NCI-H748 treated with DMSO at 0.1 percent for 48 hours (cell line): ENCODE measurements at regions not wholly inside any gene's neighbourhood (a gene's known extent, or its start where the extent isn't known, plus 50 kb on each side); places are given as distances from the start of the nearest gene placed in this dataset.
"Not testable (repeated sequence)": the region's sequence is repeated elsewhere in the genome, so short reads cannot be mapped to it uniquely, and the experiment has no call there.

ENCODE experiments used
- DNase-seq: peaks from one replicate; lab custom pipeline; 2025; lab: John Stamatoyannopoulos, UW

DNA sequence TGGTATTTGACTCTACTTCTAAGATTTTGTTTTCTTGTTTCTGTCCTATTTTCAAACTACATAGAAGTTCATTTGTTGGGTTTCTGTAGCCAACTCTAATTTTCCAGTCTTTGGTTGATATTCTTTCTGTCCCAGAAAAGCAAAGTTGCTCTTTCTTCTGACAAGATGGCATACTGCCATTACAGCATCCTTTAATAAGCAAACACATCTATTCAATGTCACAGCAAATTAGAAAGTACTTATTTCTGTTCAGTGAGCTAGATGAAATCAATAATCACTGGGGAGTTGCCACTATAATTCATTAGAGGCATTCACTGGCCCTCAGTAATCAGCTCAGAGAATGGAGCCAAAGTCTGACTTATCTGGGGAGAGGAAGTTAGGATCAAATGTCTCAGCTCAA is 1258.0 kb upstream of the IGFBP7 start:
- no peak for DNase-seq

DNA sequence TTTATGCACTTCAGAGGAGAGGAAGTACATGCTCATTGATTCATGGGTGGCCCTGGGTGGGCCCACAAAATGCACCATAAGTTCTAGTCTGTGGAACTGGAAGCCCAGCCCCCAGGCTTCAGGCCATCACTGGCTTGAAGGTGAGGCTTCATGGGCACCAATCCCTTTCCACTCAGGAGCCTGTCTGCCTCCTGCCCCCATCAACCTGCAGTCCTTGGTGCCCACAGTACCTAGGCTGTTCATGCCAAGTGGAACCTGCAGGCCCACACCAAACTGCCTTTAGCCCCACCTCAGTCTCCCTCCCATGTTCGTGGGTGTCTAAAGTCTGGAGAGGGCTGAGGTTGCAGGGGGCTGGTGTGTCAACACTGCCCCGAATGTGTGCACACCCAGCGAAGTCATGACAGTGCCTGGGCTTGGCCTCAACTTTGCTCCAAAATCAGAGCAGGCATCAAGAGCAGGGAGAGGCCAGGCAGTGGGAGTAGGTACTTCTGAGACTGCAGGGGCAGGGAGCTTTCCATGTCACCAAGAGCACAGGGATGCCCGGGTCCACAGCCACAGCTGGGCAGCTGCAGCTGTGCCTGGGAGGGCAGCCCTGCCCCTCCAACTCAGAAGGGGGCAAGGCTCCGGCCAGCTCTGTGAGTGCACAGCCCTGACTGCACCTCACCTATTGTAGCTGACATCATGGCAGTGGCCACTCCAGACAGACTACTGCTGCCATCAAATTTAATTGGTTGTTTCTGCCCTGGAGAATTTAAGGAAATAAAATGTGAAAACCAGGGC is 1250.4 kb upstream of the IGFBP7 start:
- no peak for DNase-seq

DNA sequence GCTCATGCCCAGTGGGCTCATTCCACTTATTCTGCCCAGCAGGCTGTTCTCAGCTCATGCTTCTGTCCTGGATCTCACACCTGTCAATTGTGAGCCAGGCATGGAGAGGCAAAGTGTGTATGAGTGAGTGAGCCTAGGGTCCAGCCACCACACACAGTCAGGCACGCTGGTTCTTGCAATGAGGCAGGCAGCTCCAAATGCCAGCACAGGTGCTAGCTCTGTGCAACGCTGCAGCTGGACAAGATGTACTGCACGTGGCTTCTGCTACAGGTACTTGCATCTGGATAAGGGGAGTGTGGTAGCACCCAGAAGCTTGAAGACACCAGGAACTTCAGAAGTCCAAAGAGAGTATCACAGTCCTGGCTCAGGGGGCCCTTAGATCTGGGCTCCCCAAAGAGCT is 1249.4 kb upstream of the IGFBP7 start:
- DNase-seq = no peak

DNA sequence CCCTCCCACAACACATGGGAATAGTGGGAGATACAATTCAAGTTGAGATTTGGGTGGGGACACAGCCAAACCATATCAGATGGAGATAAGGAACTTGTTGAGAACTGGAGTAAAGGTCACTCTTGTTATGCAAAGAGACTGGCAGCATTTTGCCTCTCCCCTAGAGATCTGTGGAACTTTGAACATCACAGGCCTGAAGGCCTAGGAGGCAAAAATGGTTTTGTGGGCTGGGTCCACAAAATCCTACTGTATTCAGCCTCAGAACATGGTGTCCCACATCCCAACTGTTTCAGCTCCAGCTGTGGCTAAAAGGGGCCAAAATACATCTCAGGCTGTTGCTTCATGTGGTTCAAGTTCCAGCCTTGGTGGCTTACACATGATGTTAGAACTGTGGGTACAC is 1247.8 kb upstream of the IGFBP7 start:
- DNase-seq = no peak

DNA sequence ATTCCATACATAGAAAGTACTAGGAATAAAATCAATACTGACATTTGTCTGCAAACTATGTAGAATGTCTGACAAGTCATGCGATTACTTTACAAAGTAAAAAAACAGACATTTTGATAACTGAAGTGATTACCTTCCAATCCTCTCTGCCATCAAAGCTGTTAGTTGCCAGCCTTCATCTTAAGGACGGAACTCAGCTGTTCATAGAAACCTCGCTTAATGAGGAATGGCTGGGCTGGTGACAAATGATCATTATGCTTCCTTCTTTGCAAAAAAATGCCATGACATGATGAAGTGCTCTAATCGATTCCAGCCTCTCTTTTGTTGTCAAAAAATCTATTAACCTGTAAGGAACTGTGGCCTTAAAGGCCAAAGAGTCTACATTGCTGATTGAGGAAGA is 1214.9 kb upstream of the IGFBP7 start:
- no peak for DNase-seq

DNA sequence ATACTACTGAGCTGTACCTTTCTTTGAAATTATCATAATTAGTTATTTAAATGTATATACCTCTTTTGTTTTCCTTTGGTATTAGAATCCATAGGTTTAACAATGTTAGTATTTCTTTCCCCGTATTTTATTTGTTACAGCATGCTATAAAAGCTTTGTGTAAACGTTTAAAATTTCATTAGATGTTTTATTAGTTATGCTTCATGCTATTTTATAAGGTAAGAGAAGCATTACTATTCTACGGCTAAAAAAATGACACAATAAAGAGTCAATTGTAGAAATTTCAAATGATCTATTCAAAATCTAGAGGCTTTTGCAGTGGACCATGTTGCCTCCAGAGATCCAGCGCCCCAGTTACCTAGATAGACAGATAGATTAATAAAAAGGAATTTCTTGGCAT is 1203.3 kb upstream of the IGFBP7 start:
- no peak for DNase-seq

DNA sequence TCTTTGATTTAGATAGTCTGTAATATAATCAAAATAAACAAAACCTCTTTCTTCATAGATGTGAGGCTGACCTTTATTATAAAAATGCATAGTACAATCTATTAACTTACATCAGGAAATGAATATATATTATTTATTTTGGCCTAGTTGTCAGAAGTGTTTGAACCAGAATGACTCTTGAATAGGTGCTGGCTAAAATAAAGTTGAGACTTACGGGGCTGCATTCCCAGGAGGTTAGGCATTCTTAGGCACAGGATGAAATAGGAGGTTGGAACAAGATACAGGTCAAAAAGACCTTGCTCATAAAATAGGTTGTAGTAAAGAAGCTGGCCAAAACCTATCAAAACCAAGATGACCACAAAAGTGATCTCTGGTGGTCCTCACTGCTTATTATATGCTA is 1193.3 kb upstream of the IGFBP7 start:
- DNase-seq = no peak

DNA sequence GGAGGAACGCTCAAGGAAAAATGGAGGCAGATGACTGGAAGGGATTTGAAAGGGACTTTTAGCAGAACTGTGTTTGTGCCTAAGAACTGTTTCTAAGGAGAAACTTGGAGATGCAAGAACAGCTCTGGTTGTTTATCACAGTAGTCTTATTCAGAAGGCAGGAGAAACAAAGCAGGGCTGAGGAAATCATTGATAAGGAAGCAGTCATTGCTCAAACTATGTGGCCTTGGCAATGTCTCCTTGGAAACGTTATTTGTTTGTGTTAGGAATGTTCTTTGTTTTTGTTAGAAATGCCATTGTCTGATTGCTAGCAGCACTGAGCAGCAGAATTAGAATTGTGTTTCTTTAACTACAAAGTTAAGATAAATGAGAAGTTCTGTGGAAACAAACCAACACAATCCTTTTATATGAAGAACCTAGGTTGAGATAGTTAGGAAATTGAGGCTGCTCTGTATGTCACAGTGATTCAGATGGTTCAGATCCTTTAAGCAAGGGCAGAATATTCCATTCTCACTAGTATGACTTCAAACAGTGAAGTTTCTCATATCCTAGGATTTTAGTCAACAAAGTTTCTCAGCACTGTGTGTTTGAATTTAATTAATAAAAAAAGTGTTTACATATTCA is 1191.3 kb upstream of the IGFBP7 start:
- no peak for DNase-seq

DNA sequence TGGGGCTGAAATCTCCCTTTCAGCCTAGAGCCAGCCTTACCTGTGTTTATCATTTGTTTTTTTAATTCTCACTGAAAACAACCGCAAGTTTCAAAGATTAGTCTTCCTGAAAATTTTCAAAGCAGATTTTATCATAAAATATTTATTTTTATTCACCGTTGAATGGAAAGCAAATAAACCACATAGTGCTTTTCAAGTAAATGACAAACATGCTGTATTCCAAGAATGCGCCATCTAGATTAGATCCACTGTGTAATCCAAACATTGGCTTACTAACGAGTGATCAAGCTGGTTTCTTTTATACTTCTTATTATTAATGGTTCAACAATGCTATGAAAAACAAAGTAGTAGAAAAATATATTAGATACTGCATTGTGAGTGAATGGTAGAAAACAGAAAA is 1176.2 kb upstream of the IGFBP7 start:
- DNase-seq = no peak

DNA sequence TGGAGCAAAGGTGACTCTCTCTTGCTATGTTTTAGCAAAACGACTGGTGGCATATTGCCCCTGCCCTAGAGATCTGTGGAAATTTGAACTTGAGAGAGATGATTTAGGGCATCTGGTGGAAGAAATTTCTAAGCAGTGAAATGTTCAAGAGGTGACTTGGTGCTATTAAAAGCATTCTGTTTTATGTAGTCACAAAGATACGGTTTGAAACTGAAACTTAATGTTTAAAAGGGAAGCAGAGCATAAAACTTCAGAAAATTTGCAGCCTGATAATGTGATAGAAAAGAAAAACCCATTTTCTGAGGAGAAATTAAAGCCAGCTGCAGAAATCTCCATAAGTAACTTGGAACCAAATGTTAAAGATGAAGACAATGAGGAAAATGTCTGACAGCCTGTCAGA is 1170.7 kb upstream of the IGFBP7 start:
- DNase-seq = not testable (repeated sequence)

DNA sequence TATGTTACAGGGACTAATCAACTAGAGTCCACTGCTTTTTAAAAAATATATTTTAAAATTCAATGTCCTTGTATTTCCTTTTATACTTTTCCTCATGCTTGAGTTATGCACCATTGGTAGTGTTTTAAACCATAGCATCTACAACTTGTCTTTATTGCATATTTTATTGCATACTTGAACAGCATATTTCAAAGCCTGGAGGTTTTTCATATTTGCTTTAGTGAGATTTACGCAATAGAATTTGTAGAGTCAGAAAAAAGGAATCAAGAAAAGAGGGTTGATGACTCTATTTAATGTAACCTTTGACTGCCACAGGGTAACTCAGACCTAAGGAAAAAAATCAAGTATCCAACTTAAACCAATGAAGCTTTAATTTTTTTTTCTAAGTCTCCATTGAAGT is 1165.7 kb upstream of the IGFBP7 start:
- DNase-seq = no peak

DNA sequence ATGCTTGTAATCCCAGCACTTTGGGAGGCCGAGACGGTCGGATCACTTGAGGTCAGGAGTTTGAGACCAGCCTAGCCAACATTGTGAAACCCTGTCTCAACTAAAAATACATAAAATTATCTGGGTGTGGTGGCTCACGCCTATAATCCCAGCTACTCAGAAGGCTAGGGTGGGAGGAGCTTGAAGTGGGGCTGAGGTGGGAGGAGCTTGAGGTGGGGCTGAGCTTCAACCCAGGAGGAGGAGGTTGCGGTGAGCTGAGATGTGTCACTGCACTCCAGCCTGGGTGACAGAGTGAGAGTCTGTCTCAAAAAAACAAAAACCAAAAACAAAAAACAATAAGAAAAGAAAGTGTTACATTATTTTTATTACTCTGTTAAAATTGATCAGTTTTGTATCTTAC is 1164.4 kb upstream of the IGFBP7 start:
- no peak for DNase-seq

DNA sequence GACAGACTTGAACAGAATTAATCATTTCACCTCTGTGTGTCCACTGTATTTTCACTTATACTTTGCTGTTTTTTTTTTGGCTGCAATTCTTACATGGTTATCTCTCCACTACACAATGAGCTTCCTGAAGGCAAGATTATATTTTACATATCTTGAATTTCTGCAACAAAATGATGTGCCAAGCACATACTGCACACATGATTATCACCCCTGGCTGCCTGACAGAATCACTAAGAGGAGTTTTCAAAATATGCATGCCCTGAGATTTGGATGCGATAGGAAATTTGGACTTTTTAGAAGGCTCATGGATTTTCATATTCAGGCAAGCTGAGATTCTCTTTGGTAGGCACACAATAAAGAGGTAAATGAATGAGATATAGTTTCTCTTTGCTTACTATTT is 1162.1 kb upstream of the IGFBP7 start:
- no peak for DNase-seq

DNA sequence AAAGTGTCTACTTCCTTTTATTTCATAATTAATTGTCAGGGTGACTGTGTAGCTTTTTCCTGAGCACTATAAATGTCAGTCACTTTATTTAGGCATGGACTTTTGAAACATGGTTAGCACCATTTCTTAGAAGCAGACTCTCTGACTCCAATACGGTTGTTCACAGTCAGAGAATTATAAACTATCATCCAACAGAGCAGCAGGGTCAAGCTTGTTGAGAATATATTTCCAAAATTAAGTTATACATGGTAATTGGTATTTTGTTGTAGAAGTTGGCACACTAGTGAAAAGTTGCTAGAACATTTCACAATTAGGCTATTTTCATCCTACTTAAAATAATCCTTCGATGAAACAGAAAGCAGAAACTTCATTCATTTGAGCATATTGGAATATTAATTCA is 1155.5 kb upstream of the IGFBP7 start:
- DNase-seq = no peak

DNA sequence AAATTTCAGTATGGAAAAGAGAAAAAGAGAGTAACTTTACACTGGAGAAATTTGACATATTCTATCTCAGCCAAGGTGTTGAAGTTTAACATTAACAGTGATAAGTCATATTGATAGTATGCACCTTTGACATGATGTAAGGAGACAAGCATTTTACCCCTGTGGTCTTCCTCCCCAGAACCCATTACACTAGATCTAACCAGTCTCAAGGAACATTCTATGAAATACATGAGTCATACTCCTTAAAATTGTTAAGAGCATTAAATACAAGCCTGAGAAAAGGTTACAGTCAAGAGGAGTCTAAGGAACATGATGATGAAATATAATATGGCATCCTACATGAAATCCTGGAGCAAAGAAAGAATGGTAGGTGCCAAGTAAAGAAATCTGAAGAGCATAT is 1151.3 kb upstream of the IGFBP7 start:
- no peak for DNase-seq

DNA sequence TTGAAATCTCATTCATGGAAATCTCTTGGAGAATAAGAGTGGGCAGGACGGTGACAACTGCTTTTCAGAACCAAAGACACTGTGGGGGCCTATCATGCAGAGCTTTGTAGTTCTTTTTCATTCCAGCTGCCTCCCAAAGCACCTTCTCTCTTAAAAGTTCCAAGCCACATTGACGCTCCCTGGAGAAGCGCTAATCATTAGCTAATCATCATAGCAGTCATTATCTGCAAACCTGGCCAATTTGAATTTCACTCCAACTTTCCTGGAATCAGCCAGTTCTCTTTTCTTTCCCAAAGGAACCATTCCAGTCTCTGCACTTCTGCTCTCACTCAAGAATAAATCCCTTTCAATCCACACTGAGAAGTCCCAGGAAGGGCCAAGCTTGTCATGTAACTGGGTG is 1144.1 kb upstream of the IGFBP7 start:
- DNase-seq = no peak

DNA sequence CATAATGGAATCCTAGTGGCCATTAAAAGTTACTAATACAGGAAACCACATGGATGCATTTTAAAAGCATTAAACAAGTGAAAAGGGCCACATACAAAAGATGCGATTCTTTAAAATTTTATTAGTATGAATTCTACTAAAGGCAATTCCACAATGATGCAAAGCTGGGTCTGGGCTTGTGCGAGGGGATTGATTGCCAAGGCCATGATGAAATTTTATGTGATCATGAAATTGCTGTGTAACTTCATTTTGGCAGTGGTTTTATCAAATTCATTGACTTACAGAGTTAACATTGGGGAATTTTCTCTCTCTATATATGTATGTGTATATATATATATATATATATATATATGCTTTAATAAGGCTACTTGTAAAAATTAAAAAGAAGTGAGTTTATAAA is 1142.5 kb upstream of the IGFBP7 start:
- no peak for DNase-seq

DNA sequence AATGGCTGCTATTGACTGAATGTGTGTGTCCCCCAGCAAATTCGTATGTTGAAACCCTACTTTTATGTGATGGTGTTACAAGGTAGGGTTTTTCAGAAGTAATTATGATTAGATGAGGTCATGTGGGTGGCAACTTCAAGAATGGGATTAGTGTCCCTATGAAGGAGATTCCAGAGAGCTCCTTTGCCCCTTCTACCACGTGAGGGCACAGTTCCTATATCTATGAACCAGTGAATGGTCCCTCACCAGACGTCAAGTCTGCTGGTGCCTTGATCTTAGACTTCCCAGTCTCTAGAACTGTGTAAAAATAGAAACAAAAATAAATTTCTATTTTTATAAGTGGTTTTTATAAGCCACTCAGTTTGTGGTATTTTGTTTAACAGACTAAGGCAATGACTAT is 1137.6 kb upstream of the IGFBP7 start:
- DNase-seq = no peak

DNA sequence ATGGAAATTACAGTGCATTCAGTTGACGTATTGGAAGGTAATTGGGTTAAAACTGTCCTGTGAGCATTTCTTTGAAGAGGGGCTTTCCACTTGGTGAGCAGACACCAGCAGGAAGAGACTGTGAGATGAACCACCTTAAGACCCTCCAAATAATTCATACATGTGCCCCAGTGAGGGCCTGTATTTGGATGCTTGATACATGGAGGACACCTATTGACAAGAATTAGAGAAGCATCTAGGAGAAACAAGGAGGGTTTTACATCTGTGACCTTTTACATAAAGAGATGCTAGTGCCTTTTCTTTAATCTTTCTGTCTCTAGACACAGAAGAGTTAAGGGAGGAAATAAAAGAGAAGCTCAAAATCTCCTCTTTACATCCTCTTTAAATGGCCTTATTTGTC is 1115.3 kb upstream of the IGFBP7 start:
- DNase-seq = no peak

DNA sequence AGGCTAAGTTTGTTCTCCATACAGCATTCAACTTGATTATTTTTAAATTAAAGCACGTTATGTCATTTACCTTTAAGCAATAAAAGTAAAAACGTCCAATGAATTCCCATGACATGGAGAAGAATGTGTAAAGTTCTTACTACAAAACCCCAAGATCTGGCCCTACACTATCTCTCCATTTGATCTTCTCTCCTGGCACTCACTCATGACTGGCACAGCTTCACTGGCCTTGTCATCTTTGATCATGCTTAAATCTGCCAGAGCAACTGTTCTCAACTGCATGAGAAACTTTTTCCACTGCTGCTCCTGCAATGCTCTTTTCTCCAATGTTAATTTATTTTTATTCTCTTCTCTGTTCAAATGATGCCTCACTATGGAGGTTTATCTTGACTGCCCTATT is 1109.0 kb upstream of the IGFBP7 start:
- DNase-seq = no peak

DNA sequence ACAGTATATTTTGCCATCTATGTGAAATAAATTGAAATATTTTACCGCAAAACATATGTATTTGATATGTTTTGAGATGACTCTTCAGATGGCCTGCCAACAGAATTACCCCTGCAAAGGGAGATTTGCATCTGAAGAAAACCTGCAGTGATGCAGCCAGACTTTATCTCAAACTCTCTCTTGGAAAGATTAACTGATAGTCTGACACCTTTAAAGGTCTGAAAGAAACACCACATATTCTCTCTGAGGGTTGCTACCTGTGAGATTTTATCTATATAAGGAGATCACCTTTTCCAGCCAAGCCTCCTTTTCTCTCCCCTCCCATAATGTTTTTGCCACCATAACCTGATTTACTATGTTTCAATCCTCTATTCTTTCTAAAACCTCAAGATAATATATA is 1106.3 kb upstream of the IGFBP7 start:
- no peak for DNase-seq

DNA sequence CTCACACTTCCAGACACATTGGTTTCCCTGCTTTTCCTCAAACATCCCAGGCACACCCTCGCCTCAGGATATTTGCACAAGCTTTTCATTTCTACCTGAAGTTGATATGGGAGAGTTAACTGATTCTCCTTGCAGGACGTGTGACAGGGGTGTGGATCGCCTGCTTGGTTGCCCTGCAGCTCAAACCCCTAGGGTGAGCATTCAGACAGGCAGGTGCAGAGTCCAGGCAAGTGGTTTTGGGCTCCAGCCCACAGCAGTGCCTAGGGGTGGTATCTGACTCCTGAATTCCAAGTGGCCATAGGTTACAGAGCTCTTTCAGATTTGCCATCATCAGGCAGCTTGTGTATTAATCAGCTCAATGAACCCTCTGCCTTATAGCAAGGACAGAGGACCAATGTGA is 1104.2 kb upstream of the IGFBP7 start:
- DNase-seq = no peak

DNA sequence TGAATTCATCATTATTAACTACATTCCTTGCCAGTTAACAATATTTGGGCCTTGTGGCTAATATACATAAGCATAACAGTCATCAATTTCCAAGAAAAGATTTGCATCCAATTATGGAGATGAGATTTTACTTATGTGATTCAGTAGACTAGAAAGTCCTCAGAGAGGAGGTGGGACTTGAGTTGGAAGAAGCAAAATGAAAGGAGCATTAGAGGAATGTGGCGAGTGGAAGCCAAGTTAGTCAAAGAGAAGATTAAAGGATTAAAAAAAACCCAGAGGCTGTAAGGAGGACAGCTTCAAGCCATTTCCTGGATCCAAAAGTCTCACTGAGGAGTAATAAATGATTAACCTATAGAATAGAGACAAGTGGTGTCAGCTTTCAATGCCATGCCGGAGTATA is 1099.4 kb upstream of the IGFBP7 start:
- DNase-seq = no peak

DNA sequence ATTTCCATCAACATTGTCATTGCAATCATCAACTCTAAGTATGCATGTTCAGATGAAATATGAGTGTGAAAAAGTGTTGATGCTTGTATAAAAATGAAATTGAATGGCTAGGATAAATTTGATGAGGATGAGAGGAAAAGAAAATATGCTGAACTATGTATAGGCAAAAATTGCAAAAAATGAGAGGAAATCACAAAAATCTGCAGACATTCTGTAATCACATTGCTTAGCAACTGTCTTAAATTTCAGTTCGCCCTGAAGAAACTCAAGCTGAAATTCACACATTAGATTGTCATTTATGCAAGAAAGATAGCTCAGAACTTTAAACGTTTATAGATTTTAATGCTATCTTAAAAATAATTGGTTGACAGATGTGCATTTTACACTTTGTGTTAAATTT is 1098.8 kb upstream of the IGFBP7 start:
- DNase-seq = no peak
